GM18507 (cell line): ENCODE measurements at regions not wholly inside any gene's neighbourhood (a gene's known extent, or its start where the extent isn't known, plus 50 kb on each side); places are given as distances from the start of the nearest gene placed in this dataset.

Source experiments
- DNase-seq: peaks from one replicate; pipeline ENCODE4 v3.0.0; 2011; ENCODE audit warnings: low read depth; ENCODE audit not compliant: insufficient read length; ENCODE audit errors: extremely low spot score
- FAIRE-seq: peaks from 2 replicates; lab custom pipeline; 2011; peaks lifted over from hg19 to GRCh38; lab: Jason Lieb, UNC

- no peak for FAIRE-seq
- no peak for DNase-seq
These were observed 152.8 kb upstream of the PAPPA start for GRCh38 chr9:116000748-116001329.

GRCh38 chr9:116002181-116002580, 151.4 kb upstream of the PAPPA start:
- FAIRE-seq (no peak), DNase-seq (no peak)

- FAIRE-seq (no peak), DNase-seq (no peak)
These were observed 151.0 kb upstream of the PAPPA start for GRCh38 chr9:116002624-116003023.

- DNase-seq (no peak), FAIRE-seq (no peak)
These were observed 150.2 kb upstream of the PAPPA start for GRCh38 chr9:116003397-116003796.

GRCh38 chr9:116005205-116005604, 148.4 kb upstream of the PAPPA start:
- no peak for FAIRE-seq
- no peak for DNase-seq

GRCh38 chr9:116007824-116008223, 145.8 kb upstream of the PAPPA start:
- FAIRE-seq (no peak), DNase-seq (no peak)

- no peak for DNase-seq
- no peak for FAIRE-seq
These were observed 145.3 kb upstream of the PAPPA start for GRCh38 chr9:116008278-116008677.

- no peak for DNase-seq
- no peak for FAIRE-seq
These were observed 144.2 kb upstream of the PAPPA start for GRCh38 chr9:116009420-116009819.

- DNase-seq (no peak), FAIRE-seq (no peak)
These were observed 137.7 kb upstream of the PAPPA start for GRCh38 chr9:116015855-116016254.

- DNase-seq (no peak), FAIRE-seq (no peak)
These were observed 133.4 kb upstream of the PAPPA start for GRCh38 chr9:116020146-116020545.

GRCh38 chr9:116020801-116021200, 132.8 kb upstream of the PAPPA start:
- no peak for FAIRE-seq

GRCh38 chr9:116027096-116027495, 126.5 kb upstream of the PAPPA start:
- DNase-seq (no peak), FAIRE-seq (no peak)

More at GRCh38 chr9:116020801-116021200, 132.8 kb upstream of the PAPPA start:
- no peak for DNase-seq

GRCh38 chr9:116027511-116027910, 126.1 kb upstream of the PAPPA start:
- FAIRE-seq, result no peak
- DNase-seq, result no peak

GRCh38 chr9:116027951-116028350, 125.6 kb upstream of the PAPPA start:
- FAIRE-seq (no peak), DNase-seq (no peak)

- DNase-seq, result no peak
- no peak for FAIRE-seq
These were observed 123.1 kb upstream of the PAPPA start for GRCh38 chr9:116030517-116030916.

GRCh38 chr9:116032683-116033440, 120.7 kb upstream of the PAPPA start:
- DNase-seq (no peak), FAIRE-seq (no peak)

GRCh38 chr9:116039312-116039711, 114.3 kb upstream of the PAPPA start:
- FAIRE-seq (no peak), DNase-seq (no peak)

- DNase-seq, result no peak
- no peak for FAIRE-seq
These were observed 113.7 kb upstream of the PAPPA start for GRCh38 chr9:116039893-116040292.

GRCh38 chr9:116042321-116042720, 111.3 kb upstream of the PAPPA start:
- FAIRE-seq (no peak), DNase-seq (no peak)

GRCh38 chr9:116045083-116045482, 108.5 kb upstream of the PAPPA start:
- DNase-seq, result no peak
- FAIRE-seq, result no peak

GRCh38 chr9:116048081-116048480, 105.5 kb upstream of the PAPPA start:
- no peak for FAIRE-seq
- no peak for DNase-seq
